SK-N-SH treated with all-trans-retinoic acid at 6 μM for 48 hours (cell line): ENCODE measurements at regions not wholly inside any gene's neighbourhood (a gene's known extent, or its start where the extent isn't known, plus 50 kb on each side); places are given as distances from the start of the nearest gene placed in this dataset.

Experiments used
- CREB5 ChIP-seq: fragments of 250-450 bp; sonication (Bioruptor Pico); IDR thresholded peaks from 2 replicates; pipeline ENCODE4 v1.5.1; 2020; ENCODE audit warnings: low read depth, mild to moderate bottlenecking, moderate library complexity
- CSDC2 ChIP-seq: fragments of 250-450 bp; sonication (Bioruptor Pico); IDR thresholded peaks from 2 replicates; pipeline ENCODE4 v1.5.0; 2020; ENCODE audit warnings: mild to moderate bottlenecking, moderate library complexity
- CSRNP3 ChIP-seq: fragments of 250-450 bp; sonication (Bioruptor Pico); IDR thresholded peaks from 2 replicates; pipeline ENCODE4 v1.5.1; 2021; ENCODE audit warnings: mild to moderate bottlenecking, moderate library complexity
- PATZ1 ChIP-seq: fragments of 250-450 bp; sonication (Bioruptor Pico); IDR thresholded peaks from 2 replicates; pipeline ENCODE4 v1.8.0; 2020; ENCODE audit warnings: mild to moderate bottlenecking, moderate library complexity, borderline replicate concordance
- POU6F1 ChIP-seq: fragments of 250-450 bp; sonication (Bioruptor Pico); IDR thresholded peaks from 2 replicates; pipeline ENCODE4 v1.8.0; 2021; ENCODE audit warnings: low read depth, mild to moderate bottlenecking, moderate library complexity, borderline replicate concordance
- RARB ChIP-seq: fragments of 250-450 bp; sonication (Bioruptor Pico); IDR thresholded peaks from 2 replicates; pipeline ENCODE4 v1.8.0; 2021; ENCODE audit warnings: mild to moderate bottlenecking, moderate library complexity
- TSHZ2 ChIP-seq: fragments of 250-450 bp; sonication (Bioruptor Pico); IDR thresholded peaks from 2 replicates; pipeline ENCODE4 v1.5.0; 2020; ENCODE audit warnings: mild to moderate bottlenecking, moderate library complexity
- ZFP30 ChIP-seq: fragments of 450-650 bp; formaldehyde crosslinking; IDR thresholded peaks from 2 replicates; pipeline ENCODE4 v1.5.0; 2022; ENCODE audit warnings: mild to moderate bottlenecking, moderate library complexity
- ZNF565 ChIP-seq: fragments of 450-650 bp; formaldehyde crosslinking; conservative IDR thresholded peaks from 2 replicates; pipeline ENCODE4 v1.5.0; 2020; ENCODE audit warnings: low read depth, mild to moderate bottlenecking, moderate library complexity
- ZNF8 ChIP-seq: fragments of 450-650 bp; formaldehyde crosslinking; IDR thresholded peaks from 2 replicates; pipeline ENCODE4 v1.5.0; 2020; ENCODE audit warnings: mild to moderate bottlenecking, moderate library complexity

- TF ChIP-seq PATZ1 (CRISPR knock-in tag) (no peak), POU6F1 (CRISPR knock-in tag) (no peak), CREB5 (CRISPR knock-in tag) (no peak), ZNF8 (CRISPR knock-in tag) (no peak), RARB (CRISPR knock-in tag) (no peak), CSRNP3 (no peak), ZFP30 (CRISPR knock-in tag) (no peak), CSDC2 (no peak), ZNF565 (CRISPR knock-in tag) (no peak), TSHZ2 (CRISPR knock-in tag) (no peak)
These were observed 147.3 kb downstream of the MRPL39 start for GRCh38 chr21:25459993-25460392.
